Cardiac muscle cell (in vitro differentiated cells and primary cell): ENCODE measurements at regions not wholly inside any gene's neighbourhood (a gene's known extent, or its start where the extent isn't known, plus 50 kb on each side); places are given as distances from the start of the nearest gene placed in this dataset.

Source experiments
- DNase-seq, 2 donors: peaks; one replicate each; pipeline versions ENCODE4 v3.0.0 to v3.0.0-alpha.2; 2010 to 2017; ENCODE audit warnings: low read depth in 1 of 2, low spot score in 1 of 2
- H3K27ac ChIP-seq: fragments of 200-600 bp; sonication (generic); 2 replicates; pipeline ENCODE4 v1.5.1; 2016
- H3K27me3 ChIP-seq: fragments of 200-600 bp; sonication (generic); 2 replicates; pipeline ENCODE4 v1.6.0; 2016; ENCODE audit warnings: control low read depth
- H3K36me3 ChIP-seq: fragments of 200-600 bp; sonication (generic); 2 replicates; pipeline ENCODE4 v1.5.1; 2016; ENCODE audit warnings: control low read depth
- H3K4me1 ChIP-seq: fragments of 200-600 bp; sonication (generic); 2 replicates; pipeline ENCODE4 v1.8.1; 2017; ENCODE audit warnings: low read depth, mild to moderate bottlenecking, mixed run types
- H3K4me3 ChIP-seq: fragments of 200-600 bp; sonication (generic); 2 replicates; pipeline ENCODE4 v1.5.1; 2016; ENCODE audit warnings: mild to moderate bottlenecking
- H3K9me3 ChIP-seq: fragments of 200-600 bp; sonication (generic); 2 replicates; pipeline ENCODE4 v1.5.1; 2017; ENCODE audit warnings: low read depth, mild to moderate bottlenecking, control low read depth
- CTCF ChIP-seq: IDR thresholded peaks from 2 replicates; pipeline ENCODE4 v1.5.1; 2012; ENCODE audit warnings: low read depth, mild to moderate bottlenecking, low read length

- Histone ChIP-seq H3K36me3 (no peaks in the 10 kb centered on the region), H3K4me1 (no peaks in the 10 kb centered on the region), H3K27ac (no peak overlapping the region), H3K4me3 (no peak overlapping the region), H3K27me3 (no peaks in the 10 kb centered on the region), H3K9me3 (no peaks in the 10 kb centered on the region)
- no peak for DNase-seq
- no peak for TF ChIP-seq CTCF
Observed at GRCh38 chr19:29088761-29089160, 124.2 kb downstream of the UQCRFS1 start.

- no peak for DNase-seq
- TF ChIP-seq CTCF = no peak
- H3K4me3 ChIP-seq = no peak overlapping the region
- no peaks in the 10 kb centered on the region for H3K36me3 ChIP-seq
- no peaks in the 10 kb centered on the region for H3K27me3 ChIP-seq
- H3K9me3 ChIP-seq = no peaks in the 10 kb centered on the region
- H3K27ac ChIP-seq = no peak overlapping the region
- no peaks in the 10 kb centered on the region for H3K4me1 ChIP-seq
Observed at GRCh38 chr19:29086646-29087045, 126.3 kb downstream of the UQCRFS1 start.

GRCh38 chr19:29086182-29086581, 126.8 kb downstream of the UQCRFS1 start:
- no peaks in the 10 kb centered on the region for H3K27me3 ChIP-seq
- no peaks in the 10 kb centered on the region for H3K9me3 ChIP-seq
- H3K4me3 ChIP-seq = no peak overlapping the region
- no peak overlapping the region for H3K27ac ChIP-seq
- no peaks in the 10 kb centered on the region for H3K4me1 ChIP-seq
- H3K36me3 ChIP-seq = no peaks in the 10 kb centered on the region
- no peak for TF ChIP-seq CTCF
- no peak for DNase-seq

- no peaks in the 10 kb centered on the region for H3K27me3 ChIP-seq
- no peaks in the 10 kb centered on the region for H3K4me1 ChIP-seq
- no peaks in the 10 kb centered on the region for H3K36me3 ChIP-seq
- no peaks in the 10 kb centered on the region for H3K9me3 ChIP-seq
- no peak overlapping the region for H3K27ac ChIP-seq
- H3K4me3 ChIP-seq = no peak overlapping the region
- DNase-seq = no peak
- no peak for TF ChIP-seq CTCF
Observed at GRCh38 chr19:29085630-29086029, 127.3 kb downstream of the UQCRFS1 start.

- Histone ChIP-seq H3K4me3 (no peak overlapping the region), H3K36me3 (no peaks in the 10 kb centered on the region), H3K27me3 (no peaks in the 10 kb centered on the region), H3K9me3 (no peaks in the 10 kb centered on the region), H3K4me1 (no peaks in the 10 kb centered on the region), H3K27ac (no peak overlapping the region)
- no peak for TF ChIP-seq CTCF
- no peak for DNase-seq
Observed at GRCh38 chr19:29085206-29085605, 127.7 kb downstream of the UQCRFS1 start.

- H3K4me3 ChIP-seq = no peak overlapping the region
- no peaks in the 10 kb centered on the region for H3K4me1 ChIP-seq
- no peaks in the 10 kb centered on the region for H3K36me3 ChIP-seq
- TF ChIP-seq CTCF = peak; percentile 12
- no peaks in the 10 kb centered on the region for H3K9me3 ChIP-seq
- no peaks in the 10 kb centered on the region for H3K27me3 ChIP-seq
- H3K27ac ChIP-seq = no peak overlapping the region
- DNase-seq = peak; percentile 5 to 7
Observed at GRCh38 chr19:29084266-29084665, 128.7 kb downstream of the UQCRFS1 start.
